GM23338 (cell line): ENCODE measurements at regions not wholly inside any gene's neighbourhood (a gene's known extent, or its start where the extent isn't known, plus 50 kb on each side); places are given as distances from the start of the nearest gene placed in this dataset.

Experiments
- ATAC-seq: fragments of 200-7000 bp; cut with Tn5 transposase; 3 replicates; pipeline ENCODE4 v1.9.1; 2020
- DNase-seq: peaks from one replicate; pipeline ENCODE4 v3.0.0-alpha.2; 2015; ENCODE audit warnings: low spot score
- H2AFZ ChIP-seq: fragments of 200-600 bp; sonication (generic); 2 replicates; pipeline ENCODE4 v1.8.0; 2016; ENCODE audit warnings: antibody characterized with exemption, mild to moderate bottlenecking, moderate library complexity
- H3F3A ChIP-seq: fragments of 200-600 bp; sonication (generic); replicated peaks from 2 replicates; pipeline ENCODE4 v1.8.0; 2017; ENCODE audit warnings: antibody characterized with exemption, mixed run types, low read depth
- H3K27ac ChIP-seq: fragments of 200-600 bp; sonication (generic); 2 replicates; pipeline ENCODE4 v1.6.1; 2016; ENCODE audit warnings: low read depth
- H3K27me3 ChIP-seq: fragments of 200-600 bp; sonication (generic); 2 replicates; pipeline ENCODE4 v1.8.0; 2016; ENCODE audit warnings: mild to moderate bottlenecking, mixed run types, moderate library complexity; ENCODE audit not compliant: insufficient read depth
- H3K36me3 ChIP-seq: fragments of 200-600 bp; sonication (generic); 2 replicates; pipeline ENCODE4 v1.8.0; 2016; ENCODE audit warnings: mild to moderate bottlenecking; ENCODE audit not compliant: insufficient read depth
- H3K4me1 ChIP-seq: fragments of 200-600 bp; sonication (generic); 2 replicates; pipeline ENCODE4 v1.8.0; 2016; ENCODE audit warnings: mild to moderate bottlenecking, moderate library complexity; ENCODE audit not compliant: insufficient read depth
- H3K4me2 ChIP-seq: fragments of 200-600 bp; sonication (generic); 2 replicates; pipeline ENCODE4 v1.7.1; 2017; ENCODE audit warnings: mixed run types
- H3K4me3 ChIP-seq: fragments of 200-600 bp; sonication (generic); 2 replicates; pipeline ENCODE4 v1.6.1; 2016; ENCODE audit warnings: mixed run types
- H3K79me2 ChIP-seq: fragments of 200-600 bp; sonication (generic); replicated peaks from 2 replicates; pipeline ENCODE4 v1.8.0; 2017; ENCODE audit warnings: mild to moderate bottlenecking; ENCODE audit not compliant: insufficient read depth
- H3K9me2 ChIP-seq: fragments of 200-600 bp; sonication (generic); 2 replicates; pipeline ENCODE4 v1.8.0; 2017; ENCODE audit not compliant: insufficient read depth
- H4K20me1 ChIP-seq: fragments of 200-600 bp; sonication (generic); replicated peaks from 2 replicates; pipeline ENCODE4 v1.8.0; 2017; ENCODE audit warnings: mild to moderate bottlenecking; ENCODE audit not compliant: insufficient read depth
- H3K27ac Mint-ChIP-seq: 2 replicates; pipeline ENCODE4 v1.8.0; 2020; ENCODE audit warnings: inconsistent platforms, mild to moderate bottlenecking, moderate library complexity, mixed read lengths
- H3K27me3 Mint-ChIP-seq: 3 replicates; pipeline ENCODE4 v1.8.0; 2022; ENCODE audit warnings: low read depth, mild to moderate bottlenecking, moderate library complexity, mixed read lengths, inconsistent platforms; ENCODE audit not compliant: insufficient read depth, poor library complexity
- H3K36me3 Mint-ChIP-seq: 3 replicates; pipeline ENCODE4 v1.8.0; 2021; ENCODE audit warnings: low read depth, mild to moderate bottlenecking, inconsistent platforms, moderate library complexity, mixed read lengths
- H3K4me1 Mint-ChIP-seq: 3 replicates; pipeline ENCODE4 v1.8.0; 2020; ENCODE audit warnings: mild to moderate bottlenecking, inconsistent platforms, mixed read lengths
- H3K4me3 Mint-ChIP-seq: 3 replicates; pipeline ENCODE4 v1.8.0; 2021; ENCODE audit warnings: moderate library complexity, mild to moderate bottlenecking, inconsistent platforms, mixed read lengths
- H3K9me3 Mint-ChIP-seq: 3 replicates; pipeline ENCODE4 v1.8.0; 2020; ENCODE audit warnings: moderate library complexity, mild to moderate bottlenecking, inconsistent platforms, mixed read lengths
- CREB1 ChIP-seq: fragments of 250-450 bp; sonication (Bioruptor Pico); IDR thresholded peaks from 2 replicates; pipeline ENCODE4 v1.5.0; 2020; ENCODE audit warnings: low read depth, mild to moderate bottlenecking, moderate library complexity
- EZH2 ChIP-seq: fragments of 200-600 bp; sonication (generic); IDR thresholded peaks from one replicate; pipeline ENCODE4 v1.8.0; 2017; ENCODE audit warnings: antibody characterized with exemption, mild to moderate bottlenecking, low read depth; ENCODE audit not compliant: unreplicated experiment
- EZH2phosphoT487 ChIP-seq: fragments of 200-600 bp; sonication (generic); IDR thresholded peaks from one replicate; pipeline ENCODE4 v1.8.1; 2018; ENCODE audit warnings: antibody characterized with exemption; ENCODE audit not compliant: unreplicated experiment
- JUNB ChIP-seq: IDR thresholded peaks from one replicate; pipeline ENCODE4 v1.6.1; 2016; ENCODE audit warnings: antibody characterized with exemption; ENCODE audit not compliant: unreplicated experiment
- NANOG ChIP-seq: IDR thresholded peaks from 2 replicates; pipeline ENCODE4 v1.6.1; 2016; ENCODE audit warnings: antibody characterized with exemption, borderline replicate concordance
- POLR2AphosphoS5 ChIP-seq: IDR thresholded peaks from 2 replicates; pipeline ENCODE4 v1.6.1; 2016; ENCODE audit warnings: antibody characterized with exemption, low read depth
- REST ChIP-seq: IDR thresholded peaks from one replicate; pipeline ENCODE4 v1.6.1; 2018; ENCODE audit warnings: antibody characterized with exemption; ENCODE audit not compliant: unreplicated experiment
- STAT1 ChIP-seq: IDR thresholded peaks from one replicate; pipeline ENCODE4 v1.6.1; 2016; ENCODE audit warnings: antibody characterized with exemption; ENCODE audit not compliant: unreplicated experiment
- ZNF114 ChIP-seq: fragments of 250-450 bp; sonication (Bioruptor Pico); IDR thresholded peaks from 2 replicates; pipeline ENCODE4 v1.5.0; 2020; ENCODE audit warnings: mild to moderate bottlenecking, moderate library complexity
- ZNF331 ChIP-seq: fragments of 250-450 bp; sonication (Bioruptor Pico); IDR thresholded peaks from 2 replicates; pipeline ENCODE4 v1.5.0; 2020; ENCODE audit warnings: low read depth, mild to moderate bottlenecking, moderate library complexity
- ZNF462 ChIP-seq: fragments of 250-450 bp; sonication (Bioruptor Pico); IDR thresholded peaks from 2 replicates; pipeline ENCODE4 v1.5.0; 2020; ENCODE audit warnings: mild to moderate bottlenecking, moderate library complexity
- TF ChIP-seq, protein P1 (sequence below): IDR thresholded peaks from 2 replicates; pipeline ENCODE4 v1.6.1; 2016; ENCODE audit warnings: antibody characterized with exemption
- TF ChIP-seq, protein P2 (sequence below), 2 experiments: fragments of 200-600 bp in 1 of 2; sonication (generic) in 1 of 2; conservative IDR thresholded peaks; 2 replicates each; pipeline versions ENCODE4 v1.5.1 to v1.6.1; 2016 to 2017; ENCODE audit warnings: antibody characterized with exemption in 2 of 2, low read depth in 2 of 2, mild to moderate bottlenecking in 2 of 2, moderate library complexity in 1 of 2

DNA sequence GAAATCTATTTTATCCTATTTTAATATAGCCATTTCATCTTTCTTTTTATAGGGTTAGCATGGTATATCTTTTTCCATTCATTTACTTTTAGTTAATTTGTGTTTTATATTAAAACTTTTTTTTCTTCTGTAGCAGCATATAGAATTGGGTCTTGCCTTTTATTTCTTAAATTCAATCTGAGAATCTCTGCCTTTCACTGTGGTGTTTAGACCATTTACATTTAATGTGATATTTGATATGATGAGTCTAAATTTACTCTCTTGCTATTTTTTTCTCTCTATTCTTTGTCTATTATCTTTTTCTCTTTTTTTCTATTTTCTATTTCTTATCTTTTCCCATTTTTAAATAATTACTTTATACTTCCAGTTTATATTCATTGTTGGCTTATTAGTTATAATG lies 105.4 kb upstream of the HAND2 start:
- no peak overlapping the region for H2AFZ ChIP-seq
- peaks cover 11% of the 10 kb centered on the region; the same call in 1 of the 2 replicates for H3K36me3 ChIP-seq
- no peak overlapping the region for H3K4me2 ChIP-seq
- H3K4me1 ChIP-seq, result no peaks in the 10 kb centered on the region
- Mint-ChIP-seq H3K36me3 (peaks cover 24% of the 10 kb centered on the region), H3K27me3 (peaks cover 3% of the 10 kb centered on the region), H3K27ac (no peak overlapping the region), H3K4me3 (no peak overlapping the region), H3K9me3 (peaks cover 48% of the 10 kb centered on the region), H3K4me1 (no peaks in the 10 kb centered on the region)
- no peak overlapping the region for H3K27ac ChIP-seq
- DNase-seq, result no peak
- no peaks in the 10 kb centered on the region for H3K27me3 ChIP-seq
- TF ChIP-seq JUNB (no peak), STAT1 (no peak), REST (no peak), EZH2 (no peak), EZH2phosphoT487 (no peak), ZNF331 (CRISPR knock-in tag) (no peak), ZNF462 (CRISPR knock-in tag) (no peak), POLR2AphosphoS5 (no peak), CREB1 (CRISPR knock-in tag) (no peak), NANOG (no peak), ZNF114 (CRISPR knock-in tag) (no peak)
- TF ChIP-seq, protein P1, sequence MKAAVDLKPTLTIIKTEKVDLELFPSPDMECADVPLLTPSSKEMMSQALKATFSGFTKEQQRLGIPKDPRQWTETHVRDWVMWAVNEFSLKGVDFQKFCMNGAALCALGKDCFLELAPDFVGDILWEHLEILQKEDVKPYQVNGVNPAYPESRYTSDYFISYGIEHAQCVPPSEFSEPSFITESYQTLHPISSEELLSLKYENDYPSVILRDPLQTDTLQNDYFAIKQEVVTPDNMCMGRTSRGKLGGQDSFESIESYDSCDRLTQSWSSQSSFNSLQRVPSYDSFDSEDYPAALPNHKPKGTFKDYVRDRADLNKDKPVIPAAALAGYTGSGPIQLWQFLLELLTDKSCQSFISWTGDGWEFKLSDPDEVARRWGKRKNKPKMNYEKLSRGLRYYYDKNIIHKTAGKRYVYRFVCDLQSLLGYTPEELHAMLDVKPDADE, result no peak
- TF ChIP-seq, protein P2, sequence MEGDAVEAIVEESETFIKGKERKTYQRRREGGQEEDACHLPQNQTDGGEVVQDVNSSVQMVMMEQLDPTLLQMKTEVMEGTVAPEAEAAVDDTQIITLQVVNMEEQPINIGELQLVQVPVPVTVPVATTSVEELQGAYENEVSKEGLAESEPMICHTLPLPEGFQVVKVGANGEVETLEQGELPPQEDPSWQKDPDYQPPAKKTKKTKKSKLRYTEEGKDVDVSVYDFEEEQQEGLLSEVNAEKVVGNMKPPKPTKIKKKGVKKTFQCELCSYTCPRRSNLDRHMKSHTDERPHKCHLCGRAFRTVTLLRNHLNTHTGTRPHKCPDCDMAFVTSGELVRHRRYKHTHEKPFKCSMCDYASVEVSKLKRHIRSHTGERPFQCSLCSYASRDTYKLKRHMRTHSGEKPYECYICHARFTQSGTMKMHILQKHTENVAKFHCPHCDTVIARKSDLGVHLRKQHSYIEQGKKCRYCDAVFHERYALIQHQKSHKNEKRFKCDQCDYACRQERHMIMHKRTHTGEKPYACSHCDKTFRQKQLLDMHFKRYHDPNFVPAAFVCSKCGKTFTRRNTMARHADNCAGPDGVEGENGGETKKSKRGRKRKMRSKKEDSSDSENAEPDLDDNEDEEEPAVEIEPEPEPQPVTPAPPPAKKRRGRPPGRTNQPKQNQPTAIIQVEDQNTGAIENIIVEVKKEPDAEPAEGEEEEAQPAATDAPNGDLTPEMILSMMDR (conservative IDR thresholded peaks at IDR 0.05; ENCODE audit: low read depth in 2 of 2), result no peak
- H3K9me2 ChIP-seq, result no peaks in the 10 kb centered on the region
- no peaks in the 10 kb centered on the region for H4K20me1 ChIP-seq
- H3K4me3 ChIP-seq, result no peak overlapping the region
- H3K79me2 ChIP-seq, result no peaks in the 10 kb centered on the region
- no peaks in the 10 kb centered on the region for H3F3A ChIP-seq
- ATAC-seq, result no peak
